Fibroblast of peridontal ligament (primary cell): ENCODE measurements at regions not wholly inside any gene's neighbourhood (a gene's known extent, or its start where the extent isn't known, plus 50 kb on each side); places are given as distances from the start of the nearest gene placed in this dataset.

Experiments
- DNase-seq: peaks from one replicate; pipeline ENCODE4 v3.0.0-alpha.2; 2010; ENCODE audit errors: extremely low read depth

GRCh38 chr12:126506426-126507182 is 1441.4 kb downstream of the AACS start:
- peak; percentile 16 for DNase-seq

DNA sequence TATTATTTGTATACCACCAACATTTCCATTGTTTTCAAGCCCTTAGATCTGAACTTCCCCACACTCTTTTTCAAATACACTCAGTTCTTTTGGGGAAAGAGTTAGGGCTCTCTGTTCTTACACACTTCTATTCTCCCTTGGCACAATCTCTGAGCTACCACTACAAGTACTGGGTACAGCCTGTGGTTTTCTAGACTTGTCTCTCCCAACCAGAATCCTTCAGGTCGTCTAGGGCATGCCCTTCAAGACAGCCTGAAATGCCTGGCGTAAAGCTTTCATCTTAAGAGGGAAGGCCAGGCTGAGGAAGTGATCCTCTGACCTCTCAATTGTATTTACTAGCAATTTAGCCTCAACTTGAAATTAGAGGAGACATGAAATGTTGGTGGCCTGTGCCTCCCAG is 1442.0 kb downstream of the AACS start:
- DNase-seq: no peak

- no peak for DNase-seq
These were observed 1444.3 kb downstream of the AACS start for GRCh38 chr12:126509572-126509971.

GRCh38 chr12:126510630-126511029 is 1445.4 kb downstream of the AACS start:
- no peak for DNase-seq

- DNase-seq: no peak
These were observed 1448.0 kb downstream of the AACS start for GRCh38 chr12:126512916-126513913.

GRCh38 chr12:126518596-126519200 is 1453.5 kb downstream of the AACS start:
- peak; percentile 49 for DNase-seq

DNA sequence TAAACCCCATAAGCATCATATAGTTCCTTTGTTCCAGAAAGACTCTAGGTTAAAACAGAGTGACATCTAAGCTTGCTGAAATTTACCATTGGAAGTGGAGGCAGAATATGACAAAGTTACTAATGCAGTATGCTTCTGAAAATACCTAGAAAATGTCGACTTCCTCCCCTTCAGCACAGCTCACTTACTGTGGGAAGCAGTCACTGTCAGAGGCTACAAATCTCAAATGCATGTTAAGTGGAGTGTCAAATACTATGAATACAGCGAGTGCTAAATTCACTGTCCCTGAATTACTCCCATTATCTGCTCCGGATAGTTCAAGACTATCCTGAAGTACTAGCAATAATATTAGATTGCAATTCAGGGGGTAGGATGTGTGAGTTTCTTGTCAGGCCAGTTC is 1454.6 kb downstream of the AACS start:
- no peak for DNase-seq

DNA sequence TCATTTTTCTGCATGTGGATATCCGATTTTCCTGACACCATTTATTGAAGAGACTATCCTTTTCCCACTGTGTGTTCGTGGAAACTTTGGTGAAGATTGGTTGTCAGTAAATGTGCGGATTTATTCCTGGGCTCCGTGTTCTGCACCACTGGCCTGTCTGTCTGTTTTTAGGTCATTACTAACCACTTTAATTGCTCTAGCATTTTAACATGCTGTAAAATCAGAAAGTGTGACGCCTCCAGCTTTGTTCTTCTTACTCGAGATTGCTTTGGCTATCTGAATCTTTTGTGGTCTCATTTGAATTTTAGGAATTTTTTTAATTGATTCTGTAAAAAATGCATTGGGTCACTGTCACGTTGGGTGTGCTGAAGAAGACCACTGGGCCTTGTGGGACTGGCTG is 1458.7 kb downstream of the AACS start:
- no peak for DNase-seq

- DNase-seq: peak; percentile 33
These were observed 1469.3 kb downstream of the AACS start for GRCh38 chr12:126534495-126534894.

DNA sequence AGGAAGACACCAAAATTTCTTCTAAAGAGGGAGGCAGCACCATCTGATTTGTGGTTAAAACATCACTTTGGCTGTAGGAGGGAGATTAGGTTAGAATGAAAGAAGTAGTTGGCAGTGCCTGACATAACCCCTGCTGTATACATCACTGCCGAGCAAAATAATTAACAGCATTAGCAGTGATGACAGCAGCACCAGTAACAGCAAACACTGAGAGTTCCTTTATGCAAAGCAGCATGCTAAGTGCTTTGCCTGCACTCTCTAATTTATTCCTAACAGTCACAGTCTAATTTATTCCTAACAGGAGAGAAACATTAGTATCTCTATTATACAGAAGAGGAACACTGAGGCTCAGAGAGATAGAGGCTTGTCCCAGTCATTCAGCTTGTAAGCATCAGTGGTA is 1469.7 kb downstream of the AACS start:
- DNase-seq: no peak

DNA sequence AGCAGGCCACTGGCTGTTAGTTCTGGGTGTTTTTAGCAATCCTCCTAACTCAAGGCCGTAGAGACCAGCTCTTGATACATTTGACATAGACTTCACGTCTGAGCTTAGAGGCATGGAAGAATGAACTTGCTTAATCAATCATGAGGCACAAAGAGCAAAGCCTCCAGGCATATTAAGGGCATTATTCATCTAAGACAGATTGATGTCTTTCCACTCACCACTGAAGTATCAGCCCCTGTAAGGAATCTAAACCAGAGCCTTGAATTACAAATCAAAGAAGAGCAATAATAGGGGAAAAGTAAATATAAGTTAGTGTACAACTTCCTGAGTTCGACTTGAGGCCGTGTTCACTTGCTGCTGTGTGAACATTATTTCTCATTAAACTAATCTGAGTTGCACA is 1470.7 kb downstream of the AACS start:
- DNase-seq: no peak

DNA sequence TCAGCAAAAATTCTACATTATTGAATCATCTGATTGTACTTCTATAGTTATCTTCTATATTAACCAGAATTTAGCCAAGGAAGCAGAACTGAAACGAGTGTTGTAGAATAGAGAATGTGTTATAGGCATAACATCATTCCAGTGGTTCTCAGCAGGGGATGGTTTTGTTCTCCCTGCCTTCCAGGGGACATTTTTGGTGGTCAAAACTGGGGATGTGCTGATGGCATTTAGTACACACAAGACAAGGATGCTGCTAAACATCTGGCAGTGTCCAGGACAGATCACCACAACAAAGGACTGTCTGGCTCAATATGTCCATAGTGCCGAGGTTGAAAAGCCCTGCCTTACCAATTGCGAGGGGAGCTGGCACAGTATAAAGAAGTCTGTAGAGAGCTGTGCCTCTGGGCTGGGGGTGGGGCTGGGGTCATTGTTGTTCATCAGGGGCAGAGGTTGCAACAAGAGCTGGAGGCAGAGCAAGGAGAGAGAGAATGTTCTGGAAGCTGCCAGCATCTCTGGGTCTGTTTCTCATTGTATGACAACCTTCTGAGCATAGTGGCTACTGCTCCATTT is 1472.8 kb downstream of the AACS start:
- DNase-seq: peak; percentile 28

DNA sequence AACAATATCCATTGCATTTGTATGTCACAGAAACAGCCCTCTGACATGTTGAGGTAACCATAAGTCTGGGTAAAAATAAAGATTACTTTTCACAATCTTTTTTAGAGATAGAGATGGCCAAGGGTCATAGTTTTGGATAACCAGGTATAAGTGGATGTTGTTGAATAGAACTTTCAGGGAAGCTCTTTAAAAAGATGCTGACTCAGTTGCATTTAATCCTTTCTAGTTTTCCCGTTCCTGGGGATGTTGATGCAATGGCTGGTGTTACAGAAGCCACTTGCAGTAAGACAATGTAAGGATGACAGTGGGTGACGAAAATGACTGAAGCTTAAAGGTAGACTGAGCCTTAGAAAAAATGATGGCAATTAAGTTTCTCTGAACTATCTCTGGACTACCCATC is 1473.7 kb downstream of the AACS start:
- no peak for DNase-seq

GRCh38 chr12:126545411-126545810 is 1480.2 kb downstream of the AACS start:
- DNase-seq: peak; percentile 2

DNA sequence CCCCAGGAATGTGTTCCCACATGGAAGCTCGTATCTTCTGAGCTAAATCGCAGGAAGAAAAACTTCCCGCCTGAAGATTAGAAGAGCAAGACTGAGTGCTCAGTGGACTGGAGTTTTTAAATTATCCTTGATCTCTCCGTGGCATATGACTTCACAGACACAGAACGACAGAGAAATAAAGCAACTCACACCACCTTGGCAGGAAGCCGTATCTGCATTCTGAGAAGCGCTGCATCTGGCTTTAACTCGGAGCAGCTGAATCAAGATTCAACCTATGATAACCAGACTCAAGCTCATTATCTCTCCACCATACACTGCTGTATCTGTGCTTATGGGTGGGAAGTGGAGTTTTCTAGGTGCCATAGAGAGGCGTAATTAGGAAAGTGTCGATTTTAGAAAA is 1482.7 kb downstream of the AACS start:
- peak; percentile 2 for DNase-seq

DNA sequence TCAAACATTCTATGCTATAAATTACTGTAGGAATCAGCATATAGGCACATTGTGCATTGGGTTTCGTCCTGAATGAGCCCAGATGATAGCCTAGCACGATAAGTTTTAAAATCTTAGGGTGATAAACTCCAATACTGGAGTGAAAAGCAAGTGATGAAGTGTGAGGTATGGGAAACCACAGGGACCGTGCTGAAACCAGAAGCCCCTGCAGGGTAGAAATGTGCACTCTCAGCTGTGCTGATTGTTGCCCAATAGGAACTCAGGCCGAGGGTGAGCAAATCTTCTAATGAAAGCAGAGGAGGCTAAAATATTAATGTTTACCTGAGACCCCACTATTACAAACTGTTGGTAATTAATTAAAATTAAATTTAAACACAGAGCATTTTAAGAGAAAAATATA is 1486.6 kb downstream of the AACS start:
- no peak for DNase-seq

GRCh38 chr12:126554625-126555024 is 1489.4 kb downstream of the AACS start:
- no peak for DNase-seq

DNA sequence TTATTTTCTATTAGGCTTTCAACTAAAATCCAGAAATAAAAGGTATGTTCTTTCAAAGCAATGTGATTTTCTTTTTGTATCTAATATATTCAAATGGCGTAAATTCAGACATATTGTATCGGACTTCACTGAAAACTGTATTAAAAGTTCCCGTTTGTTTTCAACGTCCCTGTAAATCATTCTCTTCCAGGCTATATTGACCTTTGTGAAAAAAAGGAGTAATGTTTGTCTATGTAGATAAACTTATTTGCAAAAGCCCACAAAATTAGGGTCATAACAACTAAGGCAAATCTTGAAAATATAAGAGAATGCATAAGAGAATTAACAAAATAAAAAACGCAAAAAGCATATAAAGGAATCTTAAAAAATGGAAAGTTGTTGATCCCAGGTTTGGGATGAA is 1492.4 kb downstream of the AACS start:
- DNase-seq: no peak

GRCh38 chr12:126558219-126558618 is 1493.0 kb downstream of the AACS start:
- DNase-seq: no peak

- DNase-seq: no peak
These were observed 1493.6 kb downstream of the AACS start for GRCh38 chr12:126558810-126559209.

DNA sequence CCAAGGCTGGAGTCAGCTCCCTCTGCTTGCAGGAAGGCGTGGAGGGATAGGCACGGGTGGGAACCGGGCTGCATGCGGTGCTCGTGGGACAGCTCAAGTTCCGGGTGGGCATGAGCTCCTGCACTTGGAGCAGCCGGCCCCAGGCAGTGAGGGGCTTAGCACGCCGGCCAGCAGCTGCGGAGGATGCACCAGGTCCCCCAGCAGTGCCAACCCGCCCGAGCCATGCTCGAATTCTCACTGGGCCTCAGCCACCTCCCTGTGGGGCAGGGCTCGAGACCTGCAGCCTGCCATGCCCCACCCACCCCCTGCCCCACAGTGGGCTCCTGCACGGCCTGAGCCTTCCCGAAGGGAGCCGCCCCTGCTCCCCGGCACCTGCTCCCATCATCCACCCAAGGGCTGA is 1501.8 kb downstream of the AACS start:
- DNase-seq: no peak

DNA sequence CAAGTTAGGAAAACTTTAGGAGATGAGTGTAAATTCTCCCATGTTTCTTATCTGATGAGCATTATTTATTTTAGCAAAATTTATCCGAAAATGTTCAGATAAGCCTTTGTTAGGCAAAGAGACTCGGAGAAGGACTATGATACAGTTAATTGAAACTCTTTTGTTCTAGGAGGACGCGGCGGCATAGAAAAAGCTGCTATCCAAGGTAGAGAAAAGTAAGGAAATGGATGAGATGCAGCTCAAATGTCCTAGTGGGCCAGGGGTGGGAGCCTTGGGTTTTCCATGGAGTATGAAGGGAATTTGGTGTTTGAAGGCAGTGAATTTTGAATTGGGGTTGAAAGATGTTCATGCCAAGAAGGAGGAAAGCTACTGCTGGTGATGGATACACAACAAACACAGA is 1504.5 kb downstream of the AACS start:
- no peak for DNase-seq
